ENCODE measurements at regions not wholly inside any gene's neighbourhood (a gene's known extent, or its start where the extent isn't known, plus 50 kb on each side); places are given as distances from the start of the nearest gene placed in this dataset.

DNA sequence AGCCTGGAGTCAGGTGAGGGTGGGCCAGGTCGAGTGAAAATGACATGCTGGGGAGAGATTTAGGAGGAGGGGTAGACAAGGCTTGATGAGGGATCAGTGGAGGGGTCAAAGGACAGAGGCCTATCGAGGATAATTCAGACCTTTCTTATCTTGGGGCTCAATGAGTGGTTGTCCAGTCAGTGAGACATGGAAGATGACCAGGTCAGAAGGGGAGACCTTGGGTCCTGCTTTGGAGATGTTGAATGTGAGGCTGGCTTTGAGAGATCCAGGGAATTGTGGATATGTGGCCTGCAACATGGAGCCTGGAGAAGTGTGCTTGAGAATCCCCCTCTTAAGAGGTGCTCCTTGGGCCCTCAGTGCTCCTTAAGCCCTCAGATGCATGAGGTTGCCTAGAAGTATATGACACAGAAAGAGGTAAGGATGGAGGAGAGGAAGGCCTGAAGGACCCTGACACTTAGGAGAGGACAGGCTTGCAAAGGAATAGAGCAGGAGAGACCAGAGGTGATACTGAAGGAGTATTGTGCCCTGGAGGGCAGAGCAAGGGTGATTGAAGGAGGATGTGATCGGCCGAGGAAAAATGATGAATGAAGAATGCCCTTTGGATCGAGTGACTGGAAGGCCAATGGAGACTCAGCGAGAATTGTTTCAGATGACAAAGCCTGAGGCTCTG, 129.8 kb upstream of the GPR26 start:
- DNase-seq, result no peak

DNA sequence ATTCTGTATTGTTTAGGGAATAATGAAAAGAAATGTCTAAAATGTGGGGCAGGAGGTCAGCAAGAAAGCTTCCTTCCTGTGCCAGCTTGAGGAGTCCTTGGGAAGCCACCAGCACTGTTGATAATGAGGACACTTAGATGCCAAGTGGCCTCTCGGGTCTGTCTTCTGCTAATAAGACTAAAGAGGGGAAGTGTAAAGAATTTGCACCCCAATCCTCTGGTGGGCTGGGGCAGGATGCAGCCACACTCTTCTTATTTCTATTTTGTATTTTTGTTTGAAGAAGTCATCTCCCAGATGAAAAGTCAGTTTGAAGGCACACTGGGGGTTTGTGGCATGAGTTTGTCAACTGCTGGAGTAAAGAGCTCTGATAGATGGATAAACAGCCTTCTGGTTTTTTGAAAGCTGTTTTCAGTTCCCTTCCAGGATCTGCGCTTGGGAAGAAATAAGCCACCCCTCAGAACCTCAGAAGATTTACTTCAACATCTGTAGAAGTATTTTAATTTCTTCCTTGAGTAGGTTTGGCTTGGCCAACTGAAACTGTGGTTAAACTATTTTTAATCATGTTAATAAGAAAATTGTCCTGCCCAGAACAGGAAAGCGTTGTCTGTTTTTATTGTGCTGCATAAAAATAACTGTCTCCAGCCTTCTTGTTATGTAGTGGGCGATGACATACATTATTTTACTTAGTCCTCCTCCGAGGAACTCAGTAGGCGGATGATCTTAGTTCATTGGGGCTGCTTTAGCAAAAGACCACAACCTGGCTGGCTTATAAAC, 128.8 kb upstream of the GPR26 start:
- DNase-seq, result no peak

DNA sequence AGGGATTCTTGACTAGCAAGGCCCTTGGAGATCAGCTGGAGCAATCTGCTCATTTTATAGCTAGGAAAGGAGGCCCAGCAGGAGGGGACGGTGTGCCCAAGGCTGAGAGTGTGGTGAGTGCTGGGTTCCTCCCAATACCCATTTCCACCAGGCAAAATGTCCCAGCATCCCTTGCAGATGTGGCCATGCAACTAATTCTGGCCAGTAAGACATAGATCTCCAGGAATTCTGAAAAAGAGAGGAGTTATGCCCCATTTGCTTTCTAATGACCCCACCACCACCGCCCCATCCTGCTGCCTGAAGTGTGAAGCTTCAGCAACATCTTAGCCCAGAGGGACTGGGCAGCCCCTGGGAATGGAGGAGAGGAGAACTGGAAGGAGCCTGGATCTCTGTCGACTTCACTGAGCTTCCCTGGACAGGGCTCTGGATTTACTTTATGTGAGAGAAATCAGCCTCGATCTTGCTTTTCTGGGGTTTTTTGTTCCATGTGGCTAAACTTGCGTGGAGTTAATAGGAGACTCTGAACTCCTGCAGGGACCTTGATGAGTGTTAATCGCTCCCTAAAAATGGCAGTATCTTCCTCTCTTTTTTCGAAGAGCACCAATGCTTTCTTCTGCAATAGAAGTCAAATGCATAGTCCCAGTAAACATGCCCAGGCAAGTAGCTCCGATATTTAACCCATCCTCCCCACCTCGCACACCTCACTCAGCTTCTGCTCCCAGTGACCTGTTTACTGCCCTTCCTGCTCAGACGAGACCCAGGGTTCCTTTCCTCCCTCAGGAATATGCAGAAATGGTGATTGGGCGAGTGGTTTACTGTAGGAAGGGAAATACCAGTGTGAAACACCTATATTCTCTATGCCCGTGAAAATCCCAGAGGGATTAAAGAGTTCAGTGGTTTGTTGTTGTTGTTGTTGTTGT, 127.5 kb upstream of the GPR26 start:
- no peak for DNase-seq

DNA sequence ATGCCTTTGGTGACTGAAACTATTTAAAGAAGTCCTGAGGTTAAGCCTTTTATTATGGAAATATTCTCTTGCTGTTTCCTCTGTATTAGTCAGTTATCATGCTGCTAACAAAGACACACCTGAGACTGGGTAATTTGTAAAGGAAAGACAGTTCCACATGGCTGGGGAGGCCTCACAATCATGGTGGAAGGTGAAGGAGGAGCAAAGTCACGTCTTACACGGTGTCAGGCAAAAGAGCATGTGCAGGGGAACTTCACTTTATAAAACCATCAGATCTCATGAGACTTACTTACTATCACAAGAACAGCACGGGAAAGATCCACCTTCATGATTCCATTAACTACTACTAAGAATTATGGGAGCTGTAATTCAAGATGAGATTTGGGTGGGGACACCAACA, 121.2 kb upstream of the GPR26 start:
- no peak for DNase-seq

DNA sequence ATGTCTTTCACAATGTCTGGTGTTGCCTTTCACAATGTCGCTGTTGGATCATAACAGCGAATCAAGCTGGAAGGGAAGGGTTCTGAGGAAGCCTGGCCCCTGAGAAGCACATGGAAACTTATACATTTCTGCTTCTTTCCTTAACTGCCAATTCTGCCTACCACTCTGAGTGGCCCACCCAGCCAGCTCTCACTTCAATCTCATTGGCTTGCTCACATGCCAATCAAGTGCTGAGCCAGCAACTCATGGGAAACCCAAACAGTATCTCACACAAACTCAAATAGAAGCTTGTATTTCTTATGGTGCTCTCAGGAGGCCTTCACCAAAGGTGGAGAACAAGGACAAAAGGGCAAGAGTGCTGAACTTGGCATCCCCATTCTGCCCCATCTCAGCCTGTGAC, 117.4 kb upstream of the GPR26 start:
- DNase-seq, result no peak

DNA sequence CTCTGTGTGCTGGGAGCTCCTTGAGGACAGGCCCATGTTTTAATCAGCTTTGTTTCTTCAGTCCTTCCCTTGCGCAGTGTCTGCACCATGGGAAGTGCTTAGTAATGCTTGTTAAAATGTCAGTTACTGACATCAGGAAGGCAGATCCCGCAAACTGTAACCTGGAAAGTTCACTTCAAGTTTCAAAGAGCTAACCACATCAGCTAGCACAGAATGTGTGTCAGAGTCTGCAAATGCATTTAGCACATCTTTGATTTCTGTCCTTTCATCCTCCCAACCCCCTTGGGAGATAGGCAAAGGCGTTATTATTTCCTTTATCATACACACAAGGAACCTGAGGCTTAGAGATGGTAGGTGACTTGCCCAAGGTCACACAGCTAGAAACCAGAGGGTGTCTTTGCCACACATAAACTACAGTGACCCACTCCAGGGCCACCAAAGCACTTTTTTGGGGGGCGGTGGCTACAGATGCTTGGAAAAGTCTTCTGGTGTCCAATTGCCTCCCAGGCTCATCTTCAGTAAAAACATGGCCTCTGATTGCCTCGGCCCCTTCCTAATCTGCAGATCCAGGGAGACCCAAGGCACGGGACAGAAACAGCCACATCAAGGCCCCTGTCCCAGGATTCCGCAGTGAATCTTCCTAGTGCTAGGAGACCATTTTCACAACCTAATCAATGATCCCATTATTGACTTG, 116.2 kb upstream of the GPR26 start:
- no peak for DNase-seq

DNA sequence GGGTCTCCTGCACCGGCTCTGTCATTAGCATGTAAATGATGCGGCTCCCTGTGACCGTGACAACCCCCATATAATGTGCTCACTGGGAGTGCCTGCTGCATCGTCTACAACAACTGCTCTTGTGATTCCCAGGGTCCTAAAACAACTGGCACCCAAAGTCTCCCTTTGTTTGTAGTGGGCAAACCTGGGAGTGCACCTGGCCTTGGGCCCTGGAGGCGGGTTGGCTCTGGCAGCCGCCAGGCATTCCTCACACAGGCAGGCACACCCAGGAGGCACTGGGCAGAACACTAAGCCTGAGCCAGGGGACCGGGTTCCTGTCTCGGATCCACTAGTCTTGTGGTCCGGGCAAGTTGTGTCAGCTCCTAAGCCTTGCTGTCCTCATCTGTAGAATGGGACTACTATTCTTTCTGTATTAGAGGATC, 115.5 kb upstream of the GPR26 start:
- DNase-seq, result no peak

DNA sequence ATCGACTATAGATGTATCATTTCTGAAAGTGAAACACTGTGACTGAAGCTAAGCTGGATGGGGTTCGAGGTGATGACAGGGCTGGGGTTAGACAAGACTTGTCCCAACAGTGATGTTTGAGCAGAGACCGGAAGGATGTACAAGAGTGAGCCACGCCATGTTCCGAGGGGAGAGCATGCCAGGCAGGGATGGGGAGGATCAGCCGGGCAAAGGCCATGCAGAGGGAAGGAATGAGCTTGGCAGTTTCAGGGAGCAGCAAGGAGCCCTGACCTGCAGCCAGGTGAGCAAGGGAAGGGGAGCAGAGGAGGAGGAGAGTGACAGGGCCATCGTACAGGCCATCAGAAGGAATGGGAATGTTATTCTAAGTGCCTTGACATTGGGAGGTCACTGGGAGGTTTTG, 114.9 kb upstream of the GPR26 start:
- no peak for DNase-seq

DNA sequence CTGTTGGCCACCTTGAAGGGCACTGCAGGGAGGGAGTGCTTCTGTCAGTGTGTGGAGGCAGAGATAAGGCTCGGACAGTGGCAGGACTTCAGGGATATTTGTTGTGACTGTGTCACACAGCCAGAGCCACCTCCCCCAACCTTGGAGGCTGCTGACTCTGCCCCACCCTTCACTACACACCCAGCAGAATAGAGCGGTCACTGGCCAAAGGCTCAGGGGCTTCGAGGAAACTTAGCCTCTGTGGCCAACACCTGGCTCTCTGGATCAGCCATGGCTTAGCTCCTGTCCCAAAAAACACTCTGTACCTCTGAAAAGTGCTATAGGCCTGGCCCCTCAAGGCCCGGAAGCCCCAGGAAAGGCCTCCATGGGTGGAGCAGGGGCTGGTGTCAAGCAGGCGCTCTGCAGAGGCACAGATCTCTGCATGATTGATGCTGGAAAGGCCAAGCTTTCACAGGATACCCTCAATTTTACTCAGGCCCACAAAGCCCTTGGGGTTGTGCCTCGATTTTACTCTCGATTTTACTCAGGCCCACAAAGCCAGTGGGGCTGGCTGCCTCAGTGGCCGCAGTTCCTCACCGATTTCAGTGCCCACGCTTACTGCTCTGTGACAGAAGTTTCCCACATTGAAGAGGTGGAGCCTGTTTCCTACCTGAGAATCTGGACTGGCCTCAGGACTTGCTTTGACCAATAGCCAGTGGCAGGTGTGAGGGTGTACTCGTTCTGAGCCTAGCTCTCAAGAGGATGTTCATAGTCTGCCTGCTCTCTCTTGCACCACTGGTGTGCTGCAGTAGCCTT, 113.2 kb upstream of the GPR26 start:
- DNase-seq, result no peak

DNA sequence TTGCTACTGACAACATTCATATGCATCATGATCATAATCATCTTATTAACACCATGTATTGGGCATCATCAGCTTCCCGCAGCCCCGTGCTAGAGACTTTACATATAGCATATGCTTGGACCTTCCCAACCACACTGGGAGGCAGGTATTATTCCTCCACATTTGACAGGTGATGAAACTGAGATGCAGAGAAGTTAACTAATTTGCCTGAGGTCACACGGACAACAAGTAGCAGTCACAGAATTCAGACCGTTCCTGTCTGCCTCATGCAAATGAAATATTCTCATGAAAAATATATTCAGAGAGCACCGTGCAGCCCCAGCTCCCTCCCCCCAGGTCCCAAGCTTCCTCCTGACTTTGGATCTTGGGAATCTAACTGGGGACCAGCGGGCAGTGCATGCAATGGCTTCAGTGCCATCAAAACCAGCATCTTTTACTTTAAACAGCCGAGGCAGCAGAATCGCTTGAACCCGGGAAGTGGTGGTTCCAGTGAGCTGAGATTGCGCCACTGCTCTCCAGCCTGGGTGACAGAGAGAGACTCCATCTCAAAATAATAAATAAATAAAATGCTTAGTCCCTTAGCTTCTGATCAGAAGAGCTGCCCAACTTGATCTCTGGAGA, 112.2 kb upstream of the GPR26 start:
- DNase-seq, result no peak

DNA sequence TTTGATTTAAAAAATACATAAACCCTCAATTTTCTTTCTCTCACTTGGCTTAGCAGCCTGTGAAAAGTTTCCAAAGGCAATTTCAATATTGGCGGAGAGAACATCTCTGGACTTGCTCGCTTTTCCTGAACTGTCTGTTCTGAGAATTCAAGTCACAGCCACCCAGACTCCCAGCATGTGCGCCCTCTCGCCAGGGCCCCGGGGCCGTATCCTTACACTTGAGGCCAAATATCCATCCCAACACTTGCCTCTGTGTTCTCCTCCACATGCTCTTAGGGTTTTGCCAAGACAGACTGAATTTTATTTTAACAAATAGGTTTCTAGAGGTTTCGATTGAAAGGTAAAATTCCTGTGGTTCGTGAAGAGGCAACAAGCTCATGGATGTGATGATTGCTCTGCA, 111.5 kb upstream of the GPR26 start:
- no peak for DNase-seq

DNA sequence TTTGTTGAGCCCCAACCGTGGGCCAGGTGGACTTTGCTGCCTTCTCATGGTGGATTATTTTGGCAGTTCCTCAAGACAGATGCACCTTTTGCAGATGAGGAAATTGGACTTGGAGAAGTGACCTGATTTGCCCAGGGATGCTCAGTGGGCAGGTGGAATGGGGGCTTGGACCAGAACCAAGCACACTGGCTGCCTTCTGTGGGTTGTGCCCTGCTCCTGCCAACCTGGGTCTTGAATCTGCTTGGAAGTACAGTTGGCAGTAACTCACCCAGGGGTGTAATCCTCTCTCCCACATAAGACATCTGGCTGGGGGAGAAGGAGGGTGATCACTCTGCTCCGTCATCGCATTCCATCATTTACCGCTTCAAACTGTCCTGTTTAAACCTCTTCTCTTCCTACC, 110.5 kb upstream of the GPR26 start:
- DNase-seq, result no peak

DNA sequence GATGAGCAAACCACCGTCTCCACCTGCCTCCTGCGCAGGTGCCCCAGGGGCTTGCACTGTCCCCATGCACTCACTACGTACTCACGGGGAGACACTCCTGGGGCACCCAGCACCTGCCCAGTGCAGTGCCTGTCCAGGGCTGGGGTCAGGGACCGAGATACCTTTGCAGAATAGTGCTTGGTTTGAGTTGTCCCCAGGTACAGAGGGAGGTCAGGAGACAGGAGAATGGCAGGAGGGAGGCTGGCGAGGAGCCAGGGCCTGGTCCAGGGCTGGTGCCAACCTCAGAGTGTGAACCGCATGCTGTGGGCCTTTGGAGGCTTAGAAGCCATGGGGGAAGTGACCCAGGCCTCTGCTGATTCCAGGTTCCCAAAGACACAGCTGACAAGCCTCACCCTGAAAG, 110.1 kb upstream of the GPR26 start:
- DNase-seq, result no peak

DNA sequence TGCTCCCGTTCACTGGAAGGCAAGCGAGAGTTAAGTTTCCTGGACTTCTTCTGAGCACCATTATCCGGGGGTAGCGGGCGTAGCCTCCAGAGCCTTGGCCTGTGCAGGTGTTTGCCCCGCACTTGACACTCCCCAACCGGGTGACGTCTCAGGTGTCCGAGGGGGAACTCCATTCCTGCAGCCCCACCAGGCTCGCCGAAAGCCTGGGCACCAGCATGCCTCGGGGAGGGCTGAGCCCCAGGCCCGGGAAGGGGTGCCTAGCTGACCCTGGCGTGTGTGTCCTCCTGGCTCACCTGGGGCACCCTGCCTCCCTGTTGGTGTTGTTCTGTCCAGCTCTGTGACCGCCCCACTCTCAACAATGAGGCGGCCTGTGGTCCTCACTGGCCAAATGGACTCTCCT, 109.4 kb upstream of the GPR26 start:
- DNase-seq, result no peak

DNA sequence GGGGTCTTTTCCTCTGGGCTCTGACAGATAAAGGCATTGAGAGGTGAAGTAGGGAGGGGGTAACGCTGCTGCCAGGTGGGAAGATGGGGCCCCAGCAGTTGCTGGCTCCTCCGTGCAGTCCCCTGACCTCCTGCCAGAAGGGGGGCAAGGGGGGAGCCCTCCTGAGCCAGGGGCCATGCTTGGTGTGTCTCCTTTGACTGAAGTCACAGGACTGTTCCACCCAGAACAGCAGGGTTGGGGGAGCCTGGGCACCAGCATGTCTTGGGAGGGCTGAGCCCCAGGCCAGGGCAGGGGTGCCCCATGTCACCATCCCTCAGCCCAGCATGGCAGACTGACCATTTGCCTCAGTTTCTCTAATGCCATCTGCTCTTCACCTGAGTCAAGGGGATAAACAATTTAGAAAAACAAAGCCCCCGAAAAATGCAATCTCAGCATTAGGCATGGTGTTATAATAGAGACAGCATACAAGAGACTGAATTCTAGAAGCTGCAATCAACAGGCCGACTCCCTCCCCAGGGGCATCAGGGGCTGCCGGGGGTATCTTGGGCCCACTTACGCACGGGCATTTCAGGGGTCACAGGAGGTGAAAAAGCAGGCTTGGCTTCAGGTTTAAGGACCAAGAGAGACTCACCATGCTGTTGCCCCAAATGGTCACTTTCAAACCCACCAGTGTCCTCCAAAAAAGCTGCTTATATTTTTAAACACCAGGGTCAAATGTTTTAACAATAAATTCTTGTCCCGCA, 108.6 kb upstream of the GPR26 start:
- DNase-seq, result no peak

DNA sequence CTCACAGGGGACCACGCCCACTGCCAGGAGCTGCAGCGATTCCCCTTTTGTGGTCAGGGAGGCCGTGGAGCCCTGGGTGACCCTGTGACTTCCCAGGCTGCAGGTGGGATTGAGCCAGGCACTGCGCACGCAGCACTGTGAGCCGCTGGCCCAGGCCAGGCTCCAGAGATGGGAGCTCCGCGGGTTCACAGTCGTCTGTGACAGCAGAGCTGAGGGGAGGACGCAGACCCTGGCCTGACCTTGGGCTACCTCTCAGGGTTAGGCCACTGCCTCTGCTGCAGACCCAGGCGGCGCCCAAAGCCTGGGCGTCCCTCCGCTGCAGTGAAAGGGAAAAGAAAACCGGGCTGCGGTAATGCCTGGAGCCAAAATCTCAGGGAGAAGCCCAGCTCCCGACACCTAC, 107.5 kb upstream of the GPR26 start:
- DNase-seq, result no peak

DNA sequence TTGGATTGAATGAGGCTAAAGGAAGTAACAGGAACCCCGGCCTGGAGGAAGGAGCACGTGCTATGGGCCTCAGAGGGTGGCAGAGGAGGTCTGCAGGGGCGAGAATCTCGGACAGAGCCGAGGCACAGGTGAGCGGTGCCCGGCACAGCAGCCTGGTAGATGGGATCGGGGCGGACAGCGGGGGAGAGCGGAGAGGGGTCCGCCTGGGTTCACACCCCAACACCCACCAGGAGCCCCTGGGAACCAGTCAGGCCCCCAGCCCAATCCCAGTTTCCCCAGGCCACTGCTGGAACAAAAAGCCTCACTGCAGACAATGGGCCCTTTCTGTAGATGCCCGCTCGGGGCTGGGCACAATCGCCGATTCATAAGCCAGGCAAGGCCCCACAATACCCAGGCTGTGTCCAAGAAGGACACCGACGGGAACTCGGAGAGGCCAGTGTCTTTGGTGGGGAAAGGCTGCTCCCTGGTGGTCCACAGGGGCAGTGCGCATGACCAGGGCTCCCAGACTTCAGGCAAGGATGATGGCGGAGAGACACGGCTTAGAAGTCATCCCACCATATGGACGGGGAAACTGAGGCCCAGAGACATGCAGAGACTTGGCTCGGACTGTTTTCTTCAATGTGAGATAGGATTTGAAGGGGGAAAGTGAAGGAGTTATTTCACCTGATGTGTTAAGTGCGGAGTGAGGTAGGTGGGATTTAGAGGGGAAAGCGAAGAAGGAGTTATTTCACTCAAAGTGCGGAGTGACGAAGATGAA, 106.9 kb upstream of the GPR26 start:
- DNase-seq, result peak; percentile 37

DNA sequence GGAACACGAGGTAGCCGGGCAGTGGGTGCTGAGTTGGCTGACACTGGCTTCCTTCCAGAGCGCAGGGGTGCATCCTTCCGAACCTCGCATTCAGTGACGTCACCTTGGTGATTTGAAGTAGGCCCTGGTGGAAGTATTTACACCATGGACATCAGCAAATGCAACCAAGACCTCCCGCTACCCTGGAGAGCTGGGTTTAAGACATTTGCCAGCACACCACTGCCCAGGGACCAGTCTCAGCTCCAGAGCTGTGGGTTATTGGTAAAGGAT, 106.4 kb upstream of the GPR26 start:
- no peak for DNase-seq

DNA sequence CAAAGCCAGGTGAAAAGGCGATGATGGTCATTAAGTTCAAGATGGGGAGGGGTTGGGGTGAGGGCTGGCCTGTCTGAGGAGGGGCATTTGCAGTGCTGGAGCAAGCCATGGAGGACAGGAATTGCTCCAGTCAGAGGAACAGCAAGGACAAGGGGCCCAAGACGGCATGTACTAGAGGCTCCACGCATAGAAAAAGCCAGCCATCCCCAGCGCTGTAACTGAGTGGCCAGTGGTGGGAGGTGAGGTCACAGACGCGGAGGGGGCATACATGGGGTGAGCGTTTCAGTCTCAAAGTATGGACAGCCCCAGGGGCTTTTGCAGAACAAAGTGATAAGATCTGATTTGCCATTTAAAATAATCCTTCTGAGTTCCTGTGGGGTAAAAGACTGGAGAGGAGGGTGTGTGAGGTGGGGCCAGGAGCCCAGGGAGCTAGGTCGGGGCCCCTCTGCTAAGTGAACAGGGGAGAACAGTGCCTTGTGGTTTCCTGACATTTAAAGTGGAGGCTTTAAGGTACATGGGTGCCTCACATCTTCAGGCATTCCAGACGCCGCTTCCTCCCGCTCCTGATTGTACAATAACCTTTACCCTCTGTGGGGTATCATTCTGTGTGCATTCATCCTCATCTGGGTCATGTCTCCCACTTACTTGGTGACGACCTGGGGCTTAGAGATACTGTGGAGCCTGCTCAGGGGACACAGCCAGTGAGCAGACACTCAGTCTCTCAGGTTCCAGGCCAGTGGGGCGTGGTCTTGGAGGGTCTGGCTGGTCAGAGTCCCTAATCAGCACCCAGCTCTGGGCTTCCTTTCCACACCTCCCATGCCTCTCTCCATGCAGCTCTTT, 105.6 kb upstream of the GPR26 start:
- DNase-seq, result no peak

DNA sequence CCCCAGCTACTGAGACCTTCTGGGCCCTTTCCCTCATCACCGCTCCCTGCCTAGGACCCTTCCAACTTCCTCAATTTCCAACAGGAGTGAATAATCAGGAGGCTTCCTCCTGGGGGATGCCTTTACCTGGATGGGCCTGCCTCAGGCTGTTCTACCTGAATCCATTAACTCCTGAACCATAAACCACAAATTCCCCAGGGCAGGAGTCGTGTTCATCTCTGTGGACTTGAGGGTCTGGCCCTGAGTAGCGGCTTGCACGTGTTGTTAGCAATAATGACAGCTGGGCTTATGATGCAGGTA, 105.1 kb upstream of the GPR26 start:
- DNase-seq, result no peak

All from NCI-H1092 treated with DMSO at 0.1 percent for 48 hours (cell line).